ENCODE measurements at regions not wholly inside any gene's neighbourhood (a gene's known extent, or its start where the extent isn't known, plus 50 kb on each side); places are given as distances from the start of the nearest gene placed in this dataset.

DNA sequence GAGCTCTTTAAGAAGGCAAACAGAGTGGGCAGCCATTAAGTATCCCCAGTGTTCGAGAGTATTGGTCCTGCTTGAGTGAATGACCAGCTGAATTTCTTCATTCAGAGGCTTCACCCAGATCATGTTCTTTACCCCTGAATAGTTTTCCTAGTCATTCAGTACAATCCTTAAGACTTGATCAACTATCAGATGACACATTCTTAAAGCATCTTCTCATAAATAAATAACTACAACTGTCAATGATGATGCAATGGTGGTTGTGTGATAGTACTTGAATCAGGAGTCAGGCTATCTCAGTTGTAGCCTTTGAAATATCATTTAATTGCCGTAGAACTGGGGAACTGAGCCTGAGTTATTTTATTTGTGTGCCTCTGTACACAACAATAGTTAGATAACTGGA, 416.8 kb upstream of the CCL2 start:
- TF ChIP-seq, protein P1, sequence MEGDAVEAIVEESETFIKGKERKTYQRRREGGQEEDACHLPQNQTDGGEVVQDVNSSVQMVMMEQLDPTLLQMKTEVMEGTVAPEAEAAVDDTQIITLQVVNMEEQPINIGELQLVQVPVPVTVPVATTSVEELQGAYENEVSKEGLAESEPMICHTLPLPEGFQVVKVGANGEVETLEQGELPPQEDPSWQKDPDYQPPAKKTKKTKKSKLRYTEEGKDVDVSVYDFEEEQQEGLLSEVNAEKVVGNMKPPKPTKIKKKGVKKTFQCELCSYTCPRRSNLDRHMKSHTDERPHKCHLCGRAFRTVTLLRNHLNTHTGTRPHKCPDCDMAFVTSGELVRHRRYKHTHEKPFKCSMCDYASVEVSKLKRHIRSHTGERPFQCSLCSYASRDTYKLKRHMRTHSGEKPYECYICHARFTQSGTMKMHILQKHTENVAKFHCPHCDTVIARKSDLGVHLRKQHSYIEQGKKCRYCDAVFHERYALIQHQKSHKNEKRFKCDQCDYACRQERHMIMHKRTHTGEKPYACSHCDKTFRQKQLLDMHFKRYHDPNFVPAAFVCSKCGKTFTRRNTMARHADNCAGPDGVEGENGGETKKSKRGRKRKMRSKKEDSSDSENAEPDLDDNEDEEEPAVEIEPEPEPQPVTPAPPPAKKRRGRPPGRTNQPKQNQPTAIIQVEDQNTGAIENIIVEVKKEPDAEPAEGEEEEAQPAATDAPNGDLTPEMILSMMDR (IDR thresholded peaks at IDR 0.05; ENCODE audit: low read length) = no peak
- no peak for TF ChIP-seq EZH2 (optimal IDR thresholded peaks at IDR 0.05; ENCODE audit: low read depth, low read length)

Measured in MM.1S (cell line).